HepG2 (cell line): ENCODE measurements at regions not wholly inside any gene's neighbourhood (a gene's known extent, or its start where the extent isn't known, plus 50 kb on each side); places are given as distances from the start of the nearest gene placed in this dataset.

ENCODE experiments used
- ATAC-seq: fragments of 200-7000 bp; cut with Tn5 transposase; 3 replicates; pipeline ENCODE4 v1.9.1; 2020; ENCODE audit warnings: mild to moderate bottlenecking, moderate library complexity
- BruUV-seq: library from RNA; stranded (reverse); fragments of 400-500 nt; replicated peaks from 2 replicates; lab custom pipeline; 2021; lab: Mats Ljungman, UMichigan
- CTCF ChIA-PET: fragments of 300-600 bp; formaldehyde crosslinking; extraction: SDS; loops from one replicate; lab custom pipeline; 2021; ENCODE audit warnings: low total read pairs, inconsistent platforms, low intra/inter-chr PET ratio; lab: Yijun Ruan, JAX
- POLR2A ChIA-PET: fragments of 350-600 bp; sonication (Branson Sonifier 250); formaldehyde crosslinking; loops from one replicate; lab custom pipeline; 2020; ENCODE audit warnings: antibody characterized with exemption, inconsistent platforms; lab: Yijun Ruan, JAX
- DNase-seq: peaks from one replicate; pipeline ENCODE4 v3.0.0-alpha.2; 2015; ENCODE audit warnings: low spot score
- FAIRE-seq: peaks from 3 replicates; lab custom pipeline; 2011; peaks lifted over from hg19 to GRCh38; lab: Jason Lieb, UNC
- H2AFZ ChIP-seq: one replicate; pipeline ENCODE4 v1.6.1; 2011; ENCODE audit warnings: low read length, inconsistent platforms
- H3K27ac ChIP-seq: fragments of 300-600 bp; 3 replicates; pipeline ENCODE4 v1.8.0; 2011; ENCODE audit warnings: mixed run types, mild to moderate bottlenecking, mixed read lengths, low read length, inconsistent platforms; ENCODE audit not compliant: insufficient read depth; ENCODE audit errors: extremely low read length
- H3K27me3 ChIP-seq, 2 experiments: fragments of 200-600 bp in 1 of 2; 2 replicates in 1 of 2; 3 replicates in 1 of 2; pipeline versions ENCODE4 v1.6.0 to v1.8.0; 2011; ENCODE audit warnings: low read length in 2 of 2, mild to moderate bottlenecking in 2 of 2, moderate library complexity in 2 of 2, inconsistent platforms in 1 of 2; ENCODE audit not compliant: insufficient read depth in 2 of 2, control insufficient read depth in 1 of 2
- H3K36me3 ChIP-seq, 2 experiments: fragments of 200-600 bp in 1 of 2; replicated peaks in 1 of 2; 2 replicates in 1 of 2; 3 replicates in 1 of 2; pipeline versions ENCODE4 v1.5.1 to v1.8.0; 2011; ENCODE audit warnings: low read length in 2 of 2, inconsistent platforms in 1 of 2; ENCODE audit not compliant: insufficient read depth in 2 of 2, control insufficient read depth in 1 of 2
- H3K4me1 ChIP-seq: 2 replicates; pipeline ENCODE4 v1.5.1; 2012; ENCODE audit warnings: low read length, inconsistent platforms; ENCODE audit not compliant: insufficient read depth
- H3K4me2 ChIP-seq: 2 replicates; pipeline ENCODE4 v1.6.0; 2011; ENCODE audit warnings: low read depth, low read length, inconsistent platforms
- H3K4me3 ChIP-seq, 3 experiments: fragments of 200-600 bp in 1 of 3; sonication (generic), shearing (Covaris generic) in 1 of 3; replicated peaks in 1 of 3; 2 replicates each; pipeline ENCODE4 v1.5.1; 2011 to 2016; ENCODE audit warnings: low read length in 3 of 3, inconsistent platforms in 2 of 3, low read depth in 2 of 3, mild to moderate bottlenecking in 2 of 3, control low read depth in 1 of 3, mixed read lengths in 1 of 3; ENCODE audit not compliant: insufficient read depth in 1 of 3
- H3K79me2 ChIP-seq: one replicate; pipeline ENCODE4 v1.6.1; 2011; ENCODE audit warnings: low read length, inconsistent platforms; ENCODE audit not compliant: insufficient read depth
- H3K9ac ChIP-seq: 2 replicates; pipeline ENCODE4 v1.6.0; 2011; ENCODE audit warnings: mild to moderate bottlenecking, low read depth, low read length, inconsistent platforms; ENCODE audit not compliant: insufficient read depth
- H3K9me3 ChIP-seq: 2 replicates; pipeline ENCODE4 v1.5.1; 2012; ENCODE audit warnings: mild to moderate bottlenecking, low read length
- H4K20me1 ChIP-seq: 2 replicates; pipeline ENCODE4 v1.6.0; 2011; ENCODE audit warnings: inconsistent platforms, mild to moderate bottlenecking, low read length, moderate library complexity; ENCODE audit not compliant: insufficient read depth
- IKZF4 ChIP-seq: sonication (generic); formaldehyde crosslinking; IDR thresholded peaks from 2 replicates; pipeline ENCODE4 v1.5.1; 2020; ENCODE audit warnings: borderline replicate concordance, mild to moderate bottlenecking, low read depth, missing genetic modification reagents; ENCODE audit errors: not compliant biosample characterization
- KAT8 ChIP-seq: IDR thresholded peaks from 2 replicates; pipeline ENCODE4 v1.6.1; 2016; ENCODE audit warnings: missing genetic modification reagents, missing compliant biosample characterization
- MED8 ChIP-seq: sonication (generic); formaldehyde crosslinking; IDR thresholded peaks from 2 replicates; pipeline ENCODE4 v1.8.1; 2023; ENCODE audit warnings: mild to moderate bottlenecking, missing genetic modification reagents; ENCODE audit not compliant: insufficient replicate concordance
- MZF1 ChIP-seq: sonication (generic); formaldehyde crosslinking; IDR thresholded peaks from 2 replicates; pipeline ENCODE4 v1.8.1; 2023; ENCODE audit warnings: mild to moderate bottlenecking, missing genetic modification reagents, borderline replicate concordance
- NCOA1 ChIP-seq: sonication (generic); formaldehyde crosslinking; IDR thresholded peaks from 2 replicates; pipeline ENCODE4 v1.9.0; 2021; ENCODE audit warnings: missing genetic modification reagents
- PCBP1 ChIP-seq: fragments of 200-400 bp; formaldehyde crosslinking; IDR thresholded peaks from 2 replicates; pipeline ENCODE4 v1.6.1; 2017; ENCODE audit warnings: mild to moderate bottlenecking, low read depth, low read length, borderline replicate concordance
- PRPF4 ChIP-seq: fragments of 200-400 bp; formaldehyde crosslinking; IDR thresholded peaks from 2 replicates; pipeline ENCODE4 v1.6.1; 2016; ENCODE audit warnings: low read length, low read depth; ENCODE audit not compliant: poor library complexity, severe bottlenecking
- SCMH1 ChIP-seq: sonication (generic); formaldehyde crosslinking; IDR thresholded peaks from 2 replicates; pipeline ENCODE4 v1.9.0; 2021; ENCODE audit warnings: missing genetic modification reagents, mild to moderate bottlenecking, borderline replicate concordance
- ZMAT3 ChIP-seq: sonication (generic); formaldehyde crosslinking; conservative IDR thresholded peaks from 2 replicates; pipeline ENCODE4 v1.7.0; 2021; ENCODE audit warnings: missing genetic modification reagents
- ZNF138 ChIP-seq: sonication (generic); formaldehyde crosslinking; IDR thresholded peaks from 2 replicates; pipeline ENCODE4 v1.5.0; 2020; ENCODE audit warnings: mild to moderate bottlenecking, low read depth, missing genetic modification reagents
- ZNF143 ChIP-seq: sonication (generic); formaldehyde crosslinking; IDR thresholded peaks from 2 replicates; pipeline ENCODE4 v1.4.0; 2020; ENCODE audit warnings: missing genetic modification reagents
- ZNF230 ChIP-seq: sonication (generic); formaldehyde crosslinking; IDR thresholded peaks from 2 replicates; pipeline ENCODE4 v1.4.0; 2020; ENCODE audit warnings: mild to moderate bottlenecking, missing genetic modification reagents
- ZNF468 ChIP-seq: sonication (generic); formaldehyde crosslinking; IDR thresholded peaks from 2 replicates; pipeline ENCODE4 v1.8.0; 2022; ENCODE audit warnings: mild to moderate bottlenecking, moderate library complexity, missing genetic modification reagents
- ZNF530 ChIP-seq: sonication (generic); formaldehyde crosslinking; IDR thresholded peaks from 2 replicates; pipeline ENCODE4 v1.5.0; 2020; ENCODE audit warnings: low read depth, mild to moderate bottlenecking, missing genetic modification reagents
- ZNF782 ChIP-seq: sonication (generic); formaldehyde crosslinking; IDR thresholded peaks from 2 replicates; pipeline ENCODE4 v1.4.0; 2020; ENCODE audit warnings: missing genetic modification reagents, mild to moderate bottlenecking, borderline replicate concordance
- WGBS: methylation state at CpG from one replicate; pipeline ENCODE4 v1.1.6; 2017; ENCODE audit warnings: low lambda C conversion rate; 5-methylcytosine and 5-hydroxymethylcytosine counted together
- in situ Hi-C: cut with HindIII; loops from 2 replicates; pipeline ENCODE4 v1.10.0; 2017; ENCODE audit warnings: low pct_unique_long_range_greater_than_20kb; ENCODE audit not compliant: extremely low pct_ligation_motif_present
- intact Hi-C: fragments of 100-400 bp; cut with micrococcal nuclease; formaldehyde crosslinking; loops from one replicate; pipeline ENCODE4 v1.10.0; 2022; ENCODE audit not compliant: unreplicated experiment
- TF ChIP-seq, protein P1 (sequence below): sonication (generic); formaldehyde crosslinking; IDR thresholded peaks from 2 replicates; pipeline ENCODE4 v1.4.0; 2020; ENCODE audit warnings: missing genetic modification reagents, borderline replicate concordance
- TF ChIP-seq, protein P2 (sequence below): sonication (generic); formaldehyde crosslinking; IDR thresholded peaks from 2 replicates; pipeline ENCODE4 v1.4.0; 2020; ENCODE audit warnings: missing genetic modification reagents

DNA sequence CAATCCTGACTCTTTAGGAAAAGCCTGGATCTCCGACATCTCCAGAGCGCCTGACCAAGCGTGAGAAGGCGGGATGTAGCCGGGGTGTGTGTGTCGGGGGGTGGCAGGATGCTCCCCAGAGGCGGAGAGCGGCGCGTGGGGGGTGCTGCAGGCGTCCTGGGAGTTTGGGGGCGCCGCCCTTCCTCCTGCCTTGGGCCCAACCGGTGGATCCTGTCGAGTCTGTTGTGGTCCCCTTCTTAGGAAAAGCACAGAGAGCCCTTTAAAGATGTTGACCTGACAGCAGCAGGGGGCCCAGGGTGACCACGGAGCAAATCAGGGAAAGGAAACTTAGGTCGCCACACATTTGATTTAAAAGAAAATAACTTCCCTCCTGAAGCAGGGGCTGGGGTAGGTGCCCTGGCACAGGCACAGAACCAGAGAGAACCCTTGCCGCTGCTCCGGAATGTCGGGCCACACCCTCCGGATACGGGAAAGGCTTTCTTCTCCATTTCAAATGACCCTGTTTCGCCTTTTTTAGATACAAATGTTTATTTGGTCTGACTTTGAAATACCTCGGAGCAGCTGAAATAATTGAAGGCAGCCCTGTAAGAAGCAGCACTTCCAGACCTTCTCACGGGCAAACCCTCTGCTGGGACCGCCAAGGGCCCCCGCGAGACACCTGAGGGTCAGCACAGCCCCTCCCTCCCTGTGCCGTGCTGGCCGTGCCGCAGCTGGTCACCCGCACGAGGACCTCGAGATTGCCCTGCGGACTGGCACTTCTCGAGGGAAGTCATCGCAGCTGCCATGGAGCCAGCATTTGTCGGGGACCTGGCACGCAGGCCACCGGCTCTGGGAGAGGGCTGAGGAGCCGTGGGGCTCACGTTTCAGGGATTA, 102.9 kb upstream of the KLF13 start:
- H3K79me2 ChIP-seq, result no peaks in the 10 kb centered on the region
- DNase-seq (no peak), FAIRE-seq (no peak), ATAC-seq (no peak)
- in situ Hi-C loops (no loop called here), intact Hi-C loops (no loop called here)
- H3K4me3 ChIP-seq, result no peak overlapping the region
- H3K9ac ChIP-seq, result no peak overlapping the region
- H3K27ac ChIP-seq, result no peak overlapping the region
- H3K9me3 ChIP-seq, result no peaks in the 10 kb centered on the region
- peaks cover 22% of the 10 kb centered on the region for H3K4me1 ChIP-seq
- no peaks in the 10 kb centered on the region for H4K20me1 ChIP-seq
- ChIA-PET CTCF (no interaction called here), POLR2A (no interaction called here)
- no peak overlapping the region for H3K4me2 ChIP-seq
- no peaks in the 10 kb centered on the region for H3K36me3 ChIP-seq
- H2AFZ ChIP-seq, result no peak overlapping the region
- BruUV-seq, result no TSS peak
- H3K27me3 ChIP-seq, result no peaks in the 10 kb centered on the region
- WGBS, result 94% methylated on average over 32 of the region's 42 CpGs
- TF ChIP-seq ZNF143 (CRISPR knock-in tag) (no peak), PRPF4 (no peak), ZMAT3 (no peak), PCBP1 (no peak), MED8 (CRISPR knock-in tag) (no peak), ZNF468 (CRISPR knock-in tag) (no peak), ZNF530 (CRISPR knock-in tag) (no peak), KAT8 (CRISPR knock-in tag) (no peak), NCOA1 (CRISPR knock-in tag) (no peak), MZF1 (CRISPR knock-in tag) (no peak), ZNF138 (CRISPR knock-in tag) (no peak), ZNF230 (no peak), ZNF782 (CRISPR knock-in tag) (no peak), IKZF4 (CRISPR knock-in tag) (no peak), SCMH1 (no peak)
- TF ChIP-seq, protein P1, sequence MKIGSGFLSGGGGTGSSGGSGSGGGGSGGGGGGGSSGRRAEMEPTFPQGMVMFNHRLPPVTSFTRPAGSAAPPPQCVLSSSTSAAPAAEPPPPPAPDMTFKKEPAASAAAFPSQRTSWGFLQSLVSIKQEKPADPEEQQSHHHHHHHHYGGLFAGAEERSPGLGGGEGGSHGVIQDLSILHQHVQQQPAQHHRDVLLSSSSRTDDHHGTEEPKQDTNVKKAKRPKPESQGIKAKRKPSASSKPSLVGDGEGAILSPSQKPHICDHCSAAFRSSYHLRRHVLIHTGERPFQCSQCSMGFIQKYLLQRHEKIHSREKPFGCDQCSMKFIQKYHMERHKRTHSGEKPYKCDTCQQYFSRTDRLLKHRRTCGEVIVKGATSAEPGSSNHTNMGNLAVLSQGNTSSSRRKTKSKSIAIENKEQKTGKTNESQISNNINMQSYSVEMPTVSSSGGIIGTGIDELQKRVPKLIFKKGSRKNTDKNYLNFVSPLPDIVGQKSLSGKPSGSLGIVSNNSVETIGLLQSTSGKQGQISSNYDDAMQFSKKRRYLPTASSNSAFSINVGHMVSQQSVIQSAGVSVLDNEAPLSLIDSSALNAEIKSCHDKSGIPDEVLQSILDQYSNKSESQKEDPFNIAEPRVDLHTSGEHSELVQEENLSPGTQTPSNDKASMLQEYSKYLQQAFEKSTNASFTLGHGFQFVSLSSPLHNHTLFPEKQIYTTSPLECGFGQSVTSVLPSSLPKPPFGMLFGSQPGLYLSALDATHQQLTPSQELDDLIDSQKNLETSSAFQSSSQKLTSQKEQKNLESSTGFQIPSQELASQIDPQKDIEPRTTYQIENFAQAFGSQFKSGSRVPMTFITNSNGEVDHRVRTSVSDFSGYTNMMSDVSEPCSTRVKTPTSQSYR (CRISPR knock-in tag), result no peak
- TF ChIP-seq, protein P2, sequence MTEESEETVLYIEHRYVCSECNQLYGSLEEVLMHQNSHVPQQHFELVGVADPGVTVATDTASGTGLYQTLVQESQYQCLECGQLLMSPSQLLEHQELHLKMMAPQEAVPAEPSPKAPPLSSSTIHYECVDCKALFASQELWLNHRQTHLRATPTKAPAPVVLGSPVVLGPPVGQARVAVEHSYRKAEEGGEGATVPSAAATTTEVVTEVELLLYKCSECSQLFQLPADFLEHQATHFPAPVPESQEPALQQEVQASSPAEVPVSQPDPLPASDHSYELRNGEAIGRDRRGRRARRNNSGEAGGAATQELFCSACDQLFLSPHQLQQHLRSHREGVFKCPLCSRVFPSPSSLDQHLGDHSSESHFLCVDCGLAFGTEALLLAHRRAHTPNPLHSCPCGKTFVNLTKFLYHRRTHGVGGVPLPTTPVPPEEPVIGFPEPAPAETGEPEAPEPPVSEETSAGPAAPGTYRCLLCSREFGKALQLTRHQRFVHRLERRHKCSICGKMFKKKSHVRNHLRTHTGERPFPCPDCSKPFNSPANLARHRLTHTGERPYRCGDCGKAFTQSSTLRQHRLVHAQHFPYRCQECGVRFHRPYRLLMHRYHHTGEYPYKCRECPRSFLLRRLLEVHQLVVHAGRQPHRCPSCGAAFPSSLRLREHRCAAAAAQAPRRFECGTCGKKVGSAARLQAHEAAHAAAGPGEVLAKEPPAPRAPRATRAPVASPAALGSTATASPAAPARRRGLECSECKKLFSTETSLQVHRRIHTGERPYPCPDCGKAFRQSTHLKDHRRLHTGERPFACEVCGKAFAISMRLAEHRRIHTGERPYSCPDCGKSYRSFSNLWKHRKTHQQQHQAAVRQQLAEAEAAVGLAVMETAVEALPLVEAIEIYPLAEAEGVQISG (CRISPR knock-in tag), result no peak
